KMS-11 (cell line): ENCODE measurements at regions not wholly inside any gene's neighbourhood (a gene's known extent, or its start where the extent isn't known, plus 50 kb on each side); places are given as distances from the start of the nearest gene placed in this dataset.

Experiments used
- H2AFZ ChIP-seq: fragments of 200-600 bp; sonication (generic); 2 replicates; pipeline ENCODE4 v1.6.1; 2016; ENCODE audit warnings: antibody characterized with exemption, mixed run types, low read depth
- H3K27ac ChIP-seq: fragments of 200-600 bp; sonication (generic); 2 replicates; pipeline ENCODE4 v1.6.1; 2016; ENCODE audit warnings: mild to moderate bottlenecking, mixed run types
- H3K27me3 ChIP-seq: fragments of 200-600 bp; sonication (generic); 2 replicates; pipeline ENCODE4 v1.6.1; 2017; ENCODE audit warnings: mild to moderate bottlenecking, low read depth, mixed run types, moderate library complexity; ENCODE audit not compliant: insufficient read depth
- H3K36me3 ChIP-seq: fragments of 200-600 bp; sonication (generic); 2 replicates; pipeline ENCODE4 v1.6.1; 2017; ENCODE audit warnings: mild to moderate bottlenecking, mixed run types; ENCODE audit not compliant: insufficient read depth
- H3K4me1 ChIP-seq: fragments of 200-600 bp; sonication (generic); 2 replicates; pipeline ENCODE4 v1.6.1; 2016; ENCODE audit warnings: mild to moderate bottlenecking, low read depth, mixed run types; ENCODE audit not compliant: poor library complexity, severe bottlenecking
- H3K4me2 ChIP-seq: fragments of 200-600 bp; sonication (generic); 2 replicates; pipeline ENCODE4 v1.7.0; 2016; ENCODE audit warnings: mild to moderate bottlenecking, mixed run types
- H3K4me3 ChIP-seq: fragments of 200-600 bp; sonication (generic); IDR thresholded peaks from 2 replicates; pipeline ENCODE4 v1.6.1; 2017; ENCODE audit warnings: low read depth, low read length, mixed read lengths; ENCODE audit not compliant: insufficient read depth
- H3K79me2 ChIP-seq: fragments of 200-600 bp; sonication (generic); 2 replicates; pipeline ENCODE4 v1.6.1; 2016; ENCODE audit warnings: low read depth, mixed run types; ENCODE audit not compliant: insufficient read depth
- H3K9ac ChIP-seq: fragments of 200-600 bp; sonication (generic); 2 replicates; pipeline ENCODE4 v1.6.1; 2016; ENCODE audit warnings: mild to moderate bottlenecking, mixed run types
- H4K20me1 ChIP-seq: fragments of 200-600 bp; sonication (generic); 2 replicates; pipeline ENCODE4 v1.6.1; 2016; ENCODE audit warnings: mild to moderate bottlenecking, mixed run types; ENCODE audit not compliant: insufficient read depth
- CTCF ChIP-seq: fragments of 200-600 bp; sonication (generic); conservative IDR thresholded peaks from 2 replicates; pipeline ENCODE4 v1.6.1; 2017; ENCODE audit warnings: low read depth, mild to moderate bottlenecking, antibody characterized with exemption, low read length, moderate library complexity, mixed read lengths

GRCh38 chr15:95328559-95328958 lies 1001.9 kb upstream of the NR2F2 start:
- Histone ChIP-seq H3K4me1 (no peaks in the 10 kb centered on the region), H3K4me3 (no peak overlapping the region), H2AFZ (no peak overlapping the region), H3K79me2 (no peaks in the 10 kb centered on the region), H3K27me3 (no peaks in the 10 kb centered on the region), H3K36me3 (no peaks in the 10 kb centered on the region), H3K27ac (no peak overlapping the region), H3K4me2 (no peak overlapping the region), H3K9ac (no peak overlapping the region), H4K20me1 (no peaks in the 10 kb centered on the region)
- TF ChIP-seq CTCF = no peak

GRCh38 chr15:95329362-95329761 lies 1001.1 kb upstream of the NR2F2 start:
- no peak overlapping the region for H3K9ac ChIP-seq
- TF ChIP-seq CTCF = no peak
- no peaks in the 10 kb centered on the region for H3K79me2 ChIP-seq
- no peak overlapping the region for H2AFZ ChIP-seq
- no peak overlapping the region for H3K4me3 ChIP-seq
- H3K27ac ChIP-seq = no peak overlapping the region
- no peaks in the 10 kb centered on the region for H3K27me3 ChIP-seq
- H3K36me3 ChIP-seq = no peaks in the 10 kb centered on the region
- H3K4me2 ChIP-seq = no peak overlapping the region
- H4K20me1 ChIP-seq = no peaks in the 10 kb centered on the region
- no peaks in the 10 kb centered on the region for H3K4me1 ChIP-seq

GRCh38 chr15:95341686-95342085 lies 988.8 kb upstream of the NR2F2 start:
- no peak for TF ChIP-seq CTCF
- no peaks in the 10 kb centered on the region for H3K27me3 ChIP-seq
- H3K4me1 ChIP-seq = no peaks in the 10 kb centered on the region
- H3K79me2 ChIP-seq = no peaks in the 10 kb centered on the region
- no peak overlapping the region for H3K9ac ChIP-seq
- H3K36me3 ChIP-seq = no peaks in the 10 kb centered on the region
- H2AFZ ChIP-seq = no peak overlapping the region
- no peak overlapping the region for H3K27ac ChIP-seq
- no peak overlapping the region for H3K4me3 ChIP-seq
- H3K4me2 ChIP-seq = no peak overlapping the region
- H4K20me1 ChIP-seq = no peaks in the 10 kb centered on the region

GRCh38 chr15:95345867-95346266 lies 984.6 kb upstream of the NR2F2 start:
- no peak overlapping the region for H3K9ac ChIP-seq
- H3K36me3 ChIP-seq = no peaks in the 10 kb centered on the region
- no peaks in the 10 kb centered on the region for H3K27me3 ChIP-seq
- no peaks in the 10 kb centered on the region for H3K79me2 ChIP-seq
- H4K20me1 ChIP-seq = no peaks in the 10 kb centered on the region
- H3K4me3 ChIP-seq = no peak overlapping the region
- no peak overlapping the region for H3K27ac ChIP-seq
- no peak for TF ChIP-seq CTCF
- H2AFZ ChIP-seq = no peak overlapping the region
- H3K4me1 ChIP-seq = no peaks in the 10 kb centered on the region
- no peak overlapping the region for H3K4me2 ChIP-seq
